GM12878 (cell line): ENCODE measurements at regions not wholly inside any gene's neighbourhood (a gene's known extent, or its start where the extent isn't known, plus 50 kb on each side); places are given as distances from the start of the nearest gene placed in this dataset.

Experiments
- ATAC-seq: fragments of 200-7000 bp; cut with Tn5 transposase; 3 replicates; pipeline ENCODE4 v1.9.1; 2020; ENCODE audit warnings: mild to moderate bottlenecking, moderate library complexity
- BruUV-seq: library from RNA; stranded (reverse); fragments of 400-500 nt; replicated peaks from 2 replicates; lab custom pipeline; 2021; lab: Mats Ljungman, UMichigan
- CTCF ChIA-PET: fragments of 300-600 bp; sonication (Branson Sonifier 250); formaldehyde crosslinking; extraction: SDS; loops from one replicate; lab custom pipeline; 2021; ENCODE audit warnings: inconsistent platforms; lab: Yijun Ruan, JAX
- POLR2A ChIA-PET: fragments of 350-600 bp; formaldehyde crosslinking; extraction: SDS; loops from one replicate; lab custom pipeline; 2021; ENCODE audit warnings: inconsistent platforms; lab: Charles Lee
- RAD21 ChIA-PET: fragments of 300-600 bp; sonication (Branson Sonifier 250); formaldehyde crosslinking; loops from one replicate; lab custom pipeline; 2023; ENCODE audit warnings: antibody characterized with exemption; ENCODE audit not compliant: unreplicated experiment; lab: Charles Lee
- SMC1A ChIA-PET: fragments of 300-600 bp; sonication (Branson Sonifier 250); formaldehyde crosslinking; loops from one replicate; lab custom pipeline; 2023; ENCODE audit not compliant: unreplicated experiment, uncharacterized antibody; lab: Charles Lee
- DNase-seq: peaks from one replicate; pipeline ENCODE4 v3.0.0-alpha.2; 2011; ENCODE audit warnings: low read depth, low spot score
- FAIRE-seq: peaks from 3 replicates; lab custom pipeline; 2011; peaks lifted over from hg19 to GRCh38; lab: Jason Lieb, UNC
- H2AFZ ChIP-seq: 2 replicates; pipeline ENCODE4 v1.6.0; 2011; ENCODE audit warnings: low read depth, low read length, control low read depth; ENCODE audit not compliant: control insufficient read depth
- H3K27ac ChIP-seq: 2 replicates; pipeline ENCODE4 v1.5.1; 2011; ENCODE audit warnings: control low read depth; ENCODE audit not compliant: control insufficient read depth, insufficient read depth
- H3K27me3 ChIP-seq, 2 experiments: replicated peaks in 1 of 2; 2 replicates each; pipeline versions ENCODE4 v1.6.0 to v1.6.1; 2011; ENCODE audit warnings: low read length in 1 of 2; ENCODE audit not compliant: control insufficient read depth in 2 of 2, insufficient read depth in 2 of 2
- H3K36me3 ChIP-seq, 2 experiments: 2 replicates each; pipeline ENCODE4 v1.5.1; 2011; ENCODE audit warnings: low read length in 1 of 2; ENCODE audit not compliant: control insufficient read depth in 2 of 2, insufficient read depth in 2 of 2
- H3K4me1 ChIP-seq: 2 replicates; pipeline ENCODE4 v1.6.1; 2011; ENCODE audit warnings: mild to moderate bottlenecking, low read length, moderate library complexity, mixed read lengths; ENCODE audit not compliant: control insufficient read depth, insufficient read depth
- H3K4me2 ChIP-seq: 2 replicates; pipeline ENCODE4 v1.6.0; 2011; ENCODE audit warnings: control low read depth; ENCODE audit not compliant: control insufficient read depth, insufficient read depth
- H3K4me3 ChIP-seq: fragments of 200-600 bp; sonication (generic); 2 replicates; pipeline ENCODE4 v1.5.1; 2016
- H3K79me2 ChIP-seq: 2 replicates; pipeline ENCODE4 v1.6.0; 2011; ENCODE audit warnings: low read length; ENCODE audit not compliant: control insufficient read depth, insufficient read depth
- H3K9ac ChIP-seq: 2 replicates; pipeline ENCODE4 v1.8.0; 2011; ENCODE audit warnings: low read length, control low read depth, mixed read lengths; ENCODE audit not compliant: control insufficient read depth, insufficient read depth
- H3K9me3 ChIP-seq: replicated peaks from 3 replicates; pipeline ENCODE4 v1.5.1; 2011; ENCODE audit warnings: mild to moderate bottlenecking, low read length; ENCODE audit not compliant: control insufficient read depth, insufficient read depth
- H4K20me1 ChIP-seq: 2 replicates; pipeline ENCODE4 v1.6.0; 2011; ENCODE audit not compliant: control insufficient read depth, insufficient read depth
- CBFB ChIP-seq: IDR thresholded peaks from 2 replicates; pipeline ENCODE4 v1.6.1; 2016; ENCODE audit warnings: antibody characterized with exemption, low read depth
- CBX3 ChIP-seq: fragments of 200-600 bp; sonication (generic); IDR thresholded peaks from 2 replicates; pipeline ENCODE4 v1.6.1; 2016; ENCODE audit warnings: low read depth, borderline replicate concordance
- ELK1 ChIP-seq: IDR thresholded peaks from 2 replicates; pipeline ENCODE4 v1.6.1; 2012; ENCODE audit warnings: low read depth, low read length, improper control_type of control experiment
- STAT1 ChIP-seq: fragments of 450-650 bp; conservative IDR thresholded peaks from 2 replicates; pipeline ENCODE4 v1.6.1; 2014; ENCODE audit warnings: antibody characterized with exemption, mild to moderate bottlenecking
- TAF1 ChIP-seq: IDR thresholded peaks from 2 replicates; pipeline ENCODE4 v1.6.1; 2011; ENCODE audit warnings: mild to moderate bottlenecking, low read depth, low read length, borderline replicate concordance
- ZBTB40 ChIP-seq: fragments of 450-650 bp; IDR thresholded peaks from 2 replicates; pipeline ENCODE4 v1.6.1; 2016; ENCODE audit warnings: mild to moderate bottlenecking, moderate library complexity, borderline replicate concordance
- WGBS: methylation state at CpG from one replicate; pipeline ENCODE4 v1.1.6; 2016; ENCODE audit warnings: low lambda C conversion rate; ENCODE audit not compliant: insufficient replicate concordance, insufficient coverage; ENCODE audit errors: missing lambda C conversion rate; 5-methylcytosine and 5-hydroxymethylcytosine counted together
- in situ Hi-C: fragments of 300-500 bp; cut with MboI; formaldehyde crosslinking; loops from 9 replicates; pipeline ENCODE4 v1.14.3; 2018; ENCODE audit warnings: mixed read lengths
- intact Hi-C: fragments of 100-400 bp; cut with micrococcal nuclease; formaldehyde crosslinking; loops from one replicate; pipeline ENCODE4 v1.14.2; 2022; ENCODE audit not compliant: unreplicated experiment

GRCh38 chr4:188942606-188943005, 803.4 kb downstream of the TRIML1 start:
- intact Hi-C loops (no loop called here), in situ Hi-C loops (no loop called here)
- Histone ChIP-seq H4K20me1 (no peaks in the 10 kb centered on the region), H2AFZ (no peak overlapping the region), H3K4me2 (no peak overlapping the region), H3K79me2 (no peaks in the 10 kb centered on the region), H3K9me3 (no peaks in the 10 kb centered on the region), H3K4me1 (no peaks in the 10 kb centered on the region), H3K9ac (no peak overlapping the region), H3K27ac (no peak overlapping the region), H3K27me3 (no peaks in the 10 kb centered on the region), H3K4me3 (no peak overlapping the region), H3K36me3 (no peaks in the 10 kb centered on the region)
- RAD21 ChIA-PET, result no interaction called here
- ATAC-seq, result no peak
- CTCF ChIA-PET, result no interaction called here
- BruUV-seq, result no TSS peak
- 4% methylated on average over 3 of the region's 3 CpGs for WGBS
- TF ChIP-seq ELK1 (no peak), ZBTB40 (no peak), STAT1 (no peak), CBFB (no peak), TAF1 (no peak), CBX3 (no peak)
- no peak for DNase-seq
- SMC1A ChIA-PET, result no interaction called here
- POLR2A ChIA-PET, result no interaction called here
- FAIRE-seq, result no peak
